ENCODE measurements at regions not wholly inside any gene's neighbourhood (a gene's known extent, or its start where the extent isn't known, plus 50 kb on each side); places are given as distances from the start of the nearest gene placed in this dataset.

- Histone ChIP-seq H3K36me3 (no peaks in the 10 kb centered on the region), H3K9me3 (no peaks in the 10 kb centered on the region), H3K27me3 (replicated peaks; ENCODE audit: insufficient read depth) (no peaks in the 10 kb centered on the region), H3K4me3 (no peak overlapping the region), H3K4me1 (ENCODE audit: control insufficient read depth in 1 of 2, low read depth in 2 of 2) (peaks cover 7 to 29% of the 10 kb centered on the region in 2 donors), H3K27ac (peak overlapping the region; percentile 55 to 67)
- no peak for DNase-seq (ENCODE audit: low spot score)
- TF ChIP-seq, protein P1, sequence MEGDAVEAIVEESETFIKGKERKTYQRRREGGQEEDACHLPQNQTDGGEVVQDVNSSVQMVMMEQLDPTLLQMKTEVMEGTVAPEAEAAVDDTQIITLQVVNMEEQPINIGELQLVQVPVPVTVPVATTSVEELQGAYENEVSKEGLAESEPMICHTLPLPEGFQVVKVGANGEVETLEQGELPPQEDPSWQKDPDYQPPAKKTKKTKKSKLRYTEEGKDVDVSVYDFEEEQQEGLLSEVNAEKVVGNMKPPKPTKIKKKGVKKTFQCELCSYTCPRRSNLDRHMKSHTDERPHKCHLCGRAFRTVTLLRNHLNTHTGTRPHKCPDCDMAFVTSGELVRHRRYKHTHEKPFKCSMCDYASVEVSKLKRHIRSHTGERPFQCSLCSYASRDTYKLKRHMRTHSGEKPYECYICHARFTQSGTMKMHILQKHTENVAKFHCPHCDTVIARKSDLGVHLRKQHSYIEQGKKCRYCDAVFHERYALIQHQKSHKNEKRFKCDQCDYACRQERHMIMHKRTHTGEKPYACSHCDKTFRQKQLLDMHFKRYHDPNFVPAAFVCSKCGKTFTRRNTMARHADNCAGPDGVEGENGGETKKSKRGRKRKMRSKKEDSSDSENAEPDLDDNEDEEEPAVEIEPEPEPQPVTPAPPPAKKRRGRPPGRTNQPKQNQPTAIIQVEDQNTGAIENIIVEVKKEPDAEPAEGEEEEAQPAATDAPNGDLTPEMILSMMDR (IDR thresholded peaks at IDR 0.05) = no peak
- peak; percentile 13 for ATAC-seq (ENCODE audit: insufficient number of reproducible peaks, low FRiP score, low read depth)
These were observed 307.6 kb downstream of the MSX2 start for GRCh38 chr5:175032013-175032412.

- H3K4me1 ChIP-seq (ENCODE audit: control insufficient read depth in 1 of 2, low read depth in 2 of 2) = peaks cover 3 to 25% of the 10 kb centered on the region in 2 donors
- peaks cover 10% of the 10 kb centered on the region for H3K9me3 ChIP-seq
- no peaks in the 10 kb centered on the region for H3K36me3 ChIP-seq
- no peak overlapping the region for H3K27ac ChIP-seq
- ATAC-seq (ENCODE audit: insufficient number of reproducible peaks, low FRiP score, low read depth) (no peak), DNase-seq (ENCODE audit: low spot score) (no peak)
- TF ChIP-seq, protein P1 (IDR thresholded peaks at IDR 0.05) = no peak
- no peaks in the 10 kb centered on the region for H3K27me3 ChIP-seq (replicated peaks; ENCODE audit: insufficient read depth)
- H3K4me3 ChIP-seq = no peak overlapping the region
These were observed 303.0 kb downstream of the MSX2 start for GRCh38 chr5:175027390-175027789.

DNA sequence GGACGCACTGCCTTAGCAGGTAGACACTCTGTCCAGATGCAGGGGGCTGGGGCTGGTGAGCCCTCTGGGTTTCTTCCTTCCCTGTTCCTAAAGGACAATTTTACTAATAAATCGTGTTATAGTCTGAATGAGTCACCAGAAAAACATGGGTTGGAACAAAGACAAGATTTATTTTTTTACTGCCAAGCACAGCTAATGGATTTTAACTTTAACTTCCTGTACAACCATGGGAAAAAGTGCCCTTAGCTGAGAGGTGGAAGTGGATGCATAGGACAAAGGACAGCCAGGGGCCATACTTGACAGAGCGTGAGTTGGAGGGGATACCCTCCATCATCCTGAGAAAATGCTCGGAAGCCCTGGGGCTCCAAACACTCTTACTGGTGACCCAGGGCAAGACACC lies 300.7 kb downstream of the MSX2 start:
- Histone ChIP-seq H3K27me3 (replicated peaks; ENCODE audit: insufficient read depth) (no peaks in the 10 kb centered on the region), H3K4me1 (ENCODE audit: control insufficient read depth in 1 of 2, low read depth in 2 of 2) (peaks cover 0 to 14% of the 10 kb centered on the region in 2 donors), H3K4me3 (peak overlapping the region; percentile 3), H3K27ac (peak overlapping the region; percentile 67 to 84), H3K9me3 (peaks cover 10% of the 10 kb centered on the region), H3K36me3 (no peaks in the 10 kb centered on the region)
- no peak for DNase-seq (ENCODE audit: low spot score)
- TF ChIP-seq, protein P1 (IDR thresholded peaks at IDR 0.05) = no peak
- ATAC-seq (ENCODE audit: insufficient number of reproducible peaks, low FRiP score, low read depth) = peak; percentile 72

- Histone ChIP-seq H3K27ac (no peak overlapping the region), H3K36me3 (no peaks in the 10 kb centered on the region), H3K9me3 (peaks cover 10% of the 10 kb centered on the region), H3K4me1 (ENCODE audit: control insufficient read depth in 1 of 2, low read depth in 2 of 2) (peaks cover 0 to 14% of the 10 kb centered on the region in 2 donors), H3K27me3 (replicated peaks; ENCODE audit: insufficient read depth) (no peaks in the 10 kb centered on the region), H3K4me3 (no peak overlapping the region)
- DNase-seq (ENCODE audit: low spot score) (no peak), ATAC-seq (ENCODE audit: insufficient number of reproducible peaks, low FRiP score, low read depth) (no peak)
- TF ChIP-seq, protein P1 (IDR thresholded peaks at IDR 0.05) = no peak
These were observed 297.7 kb downstream of the MSX2 start for GRCh38 chr5:175021841-175022625.

- H3K36me3 ChIP-seq = no peaks in the 10 kb centered on the region
- H3K27me3 ChIP-seq (replicated peaks; ENCODE audit: insufficient read depth) = no peaks in the 10 kb centered on the region
- no peak overlapping the region for H3K4me3 ChIP-seq
- peaks cover 7% of the 10 kb centered on the region for H3K9me3 ChIP-seq
- TF ChIP-seq, protein P1 (IDR thresholded peaks at IDR 0.05) = no peak
- no peak for DNase-seq (ENCODE audit: low spot score)
- H3K27ac ChIP-seq = no peak overlapping the region
- H3K4me1 ChIP-seq (ENCODE audit: control insufficient read depth in 1 of 2, low read depth in 2 of 2) = peaks cover 0 to 14% of the 10 kb centered on the region in 2 donors
- ATAC-seq (ENCODE audit: insufficient number of reproducible peaks, low FRiP score, low read depth) = no peak
These were observed 296.9 kb downstream of the MSX2 start for GRCh38 chr5:175021321-175021720.

Data from thoracic aorta (tissue), 2 donors.